ENCODE measurements at regions not wholly inside any gene's neighbourhood (a gene's known extent, or its start where the extent isn't known, plus 50 kb on each side); places are given as distances from the start of the nearest gene placed in this dataset.

DNA sequence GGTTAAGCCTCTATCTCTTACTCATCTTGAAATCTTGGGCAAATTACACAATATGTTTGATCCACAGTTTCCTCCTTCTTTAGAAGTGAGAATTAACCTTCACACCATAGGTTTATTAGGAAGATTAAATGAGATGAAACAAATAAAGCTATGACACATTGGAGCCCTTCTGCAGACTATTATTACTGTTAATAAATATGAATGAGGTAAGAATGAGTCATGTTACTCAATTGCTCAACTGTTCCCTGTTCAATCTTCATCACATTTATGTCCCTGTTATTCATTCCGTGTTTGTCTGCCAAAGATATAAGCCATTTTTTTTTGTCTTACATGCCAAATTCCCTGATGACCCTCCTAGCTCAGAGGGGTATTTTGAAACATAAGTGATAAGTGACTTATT, 52.1 kb upstream of the PAPPA start:
- TF ChIP-seq POLR2AphosphoS5 (IDR thresholded peaks at IDR 0.05) (no peak), POLR2A (IDR thresholded peaks at IDR 0.05) (no peak), EP300 (IDR thresholded peaks at IDR 0.05) (no peak)
- TF ChIP-seq, protein P1, sequence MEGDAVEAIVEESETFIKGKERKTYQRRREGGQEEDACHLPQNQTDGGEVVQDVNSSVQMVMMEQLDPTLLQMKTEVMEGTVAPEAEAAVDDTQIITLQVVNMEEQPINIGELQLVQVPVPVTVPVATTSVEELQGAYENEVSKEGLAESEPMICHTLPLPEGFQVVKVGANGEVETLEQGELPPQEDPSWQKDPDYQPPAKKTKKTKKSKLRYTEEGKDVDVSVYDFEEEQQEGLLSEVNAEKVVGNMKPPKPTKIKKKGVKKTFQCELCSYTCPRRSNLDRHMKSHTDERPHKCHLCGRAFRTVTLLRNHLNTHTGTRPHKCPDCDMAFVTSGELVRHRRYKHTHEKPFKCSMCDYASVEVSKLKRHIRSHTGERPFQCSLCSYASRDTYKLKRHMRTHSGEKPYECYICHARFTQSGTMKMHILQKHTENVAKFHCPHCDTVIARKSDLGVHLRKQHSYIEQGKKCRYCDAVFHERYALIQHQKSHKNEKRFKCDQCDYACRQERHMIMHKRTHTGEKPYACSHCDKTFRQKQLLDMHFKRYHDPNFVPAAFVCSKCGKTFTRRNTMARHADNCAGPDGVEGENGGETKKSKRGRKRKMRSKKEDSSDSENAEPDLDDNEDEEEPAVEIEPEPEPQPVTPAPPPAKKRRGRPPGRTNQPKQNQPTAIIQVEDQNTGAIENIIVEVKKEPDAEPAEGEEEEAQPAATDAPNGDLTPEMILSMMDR (IDR thresholded peaks at IDR 0.05) = no peak
